ENCODE measurements at regions not wholly inside any gene's neighbourhood (a gene's known extent, or its start where the extent isn't known, plus 50 kb on each side); places are given as distances from the start of the nearest gene placed in this dataset.

DNA sequence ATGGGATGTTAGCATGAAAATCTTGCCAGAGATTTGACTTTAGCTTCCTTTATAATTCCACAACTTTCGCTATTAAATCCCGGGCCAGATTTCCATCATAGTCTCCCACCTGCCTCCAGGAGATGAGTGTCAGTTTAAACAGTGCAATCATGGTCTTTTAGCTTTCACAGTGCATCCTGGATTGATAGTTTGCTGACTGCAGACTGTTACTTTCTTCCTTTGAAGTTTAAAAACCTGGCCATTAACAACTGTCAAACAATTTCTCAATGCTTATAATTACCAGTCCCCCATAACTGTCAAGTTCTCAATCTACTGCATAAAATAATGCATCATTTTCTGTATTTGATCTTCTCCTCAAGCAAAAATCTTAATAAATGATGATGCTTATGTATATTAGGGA lies 108.4 kb upstream of the FSTL5 start (continued):
- TF ChIP-seq, protein P1, sequence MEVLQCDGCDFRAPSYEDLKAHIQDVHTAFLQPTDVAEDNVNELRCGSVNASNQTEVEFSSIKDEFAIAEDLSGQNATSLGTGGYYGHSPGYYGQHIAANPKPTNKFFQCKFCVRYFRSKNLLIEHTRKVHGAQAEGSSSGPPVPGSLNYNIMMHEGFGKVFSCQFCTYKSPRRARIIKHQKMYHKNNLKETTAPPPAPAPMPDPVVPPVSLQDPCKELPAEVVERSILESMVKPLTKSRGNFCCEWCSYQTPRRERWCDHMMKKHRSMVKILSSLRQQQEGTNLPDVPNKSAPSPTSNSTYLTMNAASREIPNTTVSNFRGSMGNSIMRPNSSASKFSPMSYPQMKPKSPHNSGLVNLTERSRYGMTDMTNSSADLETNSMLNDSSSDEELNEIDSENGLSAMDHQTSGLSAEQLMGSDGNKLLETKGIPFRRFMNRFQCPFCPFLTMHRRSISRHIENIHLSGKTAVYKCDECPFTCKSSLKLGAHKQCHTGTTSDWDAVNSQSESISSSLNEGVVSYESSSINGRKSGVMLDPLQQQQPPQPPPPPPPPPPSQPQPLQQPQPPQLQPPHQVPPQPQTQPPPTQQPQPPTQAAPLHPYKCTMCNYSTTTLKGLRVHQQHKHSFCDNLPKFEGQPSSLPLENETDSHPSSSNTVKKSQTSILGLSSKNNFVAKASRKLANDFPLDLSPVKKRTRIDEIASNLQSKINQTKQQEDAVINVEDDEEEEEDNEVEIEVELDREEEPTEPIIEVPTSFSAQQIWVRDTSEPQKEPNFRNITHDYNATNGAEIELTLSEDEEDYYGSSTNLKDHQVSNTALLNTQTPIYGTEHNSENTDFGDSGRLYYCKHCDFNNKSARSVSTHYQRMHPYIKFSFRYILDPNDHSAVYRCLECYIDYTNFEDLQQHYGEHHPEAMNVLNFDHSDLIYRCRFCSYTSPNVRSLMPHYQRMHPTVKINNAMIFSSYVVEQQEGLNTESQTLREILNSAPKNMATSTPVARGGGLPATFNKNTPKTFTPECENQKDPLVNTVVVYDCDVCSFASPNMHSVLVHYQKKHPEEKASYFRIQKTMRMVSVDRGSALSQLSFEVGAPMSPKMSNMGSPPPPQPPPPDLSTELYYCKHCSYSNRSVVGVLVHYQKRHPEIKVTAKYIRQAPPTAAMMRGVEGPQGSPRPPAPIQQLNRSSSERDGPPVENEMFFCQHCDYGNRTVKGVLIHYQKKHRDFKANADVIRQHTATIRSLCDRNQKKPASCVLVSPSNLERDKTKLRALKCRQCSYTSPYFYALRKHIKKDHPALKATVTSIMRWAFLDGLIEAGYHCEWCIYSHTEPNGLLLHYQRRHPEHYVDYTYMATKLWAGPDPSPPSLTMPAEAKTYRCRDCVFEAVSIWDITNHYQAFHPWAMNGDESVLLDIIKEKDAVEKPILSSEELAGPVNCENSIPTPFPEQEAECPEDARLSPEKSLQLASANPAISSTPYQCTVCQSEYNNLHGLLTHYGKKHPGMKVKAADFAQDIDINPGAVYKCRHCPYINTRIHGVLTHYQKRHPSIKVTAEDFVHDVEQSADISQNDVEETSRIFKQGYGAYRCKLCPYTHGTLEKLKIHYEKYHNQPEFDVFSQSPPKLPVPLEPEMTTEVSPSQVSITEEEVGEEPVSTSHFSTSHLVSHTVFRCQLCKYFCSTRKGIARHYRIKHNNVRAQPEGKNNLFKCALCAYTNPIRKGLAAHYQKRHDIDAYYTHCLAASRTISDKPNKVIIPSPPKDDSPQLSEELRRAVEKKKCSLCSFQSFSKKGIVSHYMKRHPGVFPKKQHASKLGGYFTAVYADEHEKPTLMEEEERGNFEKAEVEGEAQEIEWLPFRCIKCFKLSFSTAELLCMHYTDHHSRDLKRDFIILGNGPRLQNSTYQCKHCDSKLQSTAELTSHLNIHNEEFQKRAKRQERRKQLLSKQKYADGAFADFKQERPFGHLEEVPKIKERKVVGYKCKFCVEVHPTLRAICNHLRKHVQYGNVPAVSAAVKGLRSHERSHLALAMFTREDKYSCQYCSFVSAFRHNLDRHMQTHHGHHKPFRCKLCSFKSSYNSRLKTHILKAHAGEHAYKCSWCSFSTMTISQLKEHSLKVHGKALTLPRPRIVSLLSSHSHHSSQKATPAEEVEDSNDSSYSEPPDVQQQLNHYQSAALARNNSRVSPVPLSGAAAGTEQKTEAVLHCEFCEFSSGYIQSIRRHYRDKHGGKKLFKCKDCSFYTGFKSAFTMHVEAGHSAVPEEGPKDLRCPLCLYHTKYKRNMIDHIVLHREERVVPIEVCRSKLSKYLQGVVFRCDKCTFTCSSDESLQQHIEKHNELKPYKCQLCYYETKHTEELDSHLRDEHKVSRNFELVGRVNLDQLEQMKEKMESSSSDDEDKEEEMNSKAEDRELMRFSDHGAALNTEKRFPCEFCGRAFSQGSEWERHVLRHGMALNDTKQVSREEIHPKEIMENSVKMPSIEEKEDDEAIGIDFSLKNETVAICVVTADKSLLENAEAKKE (CRISPR knock-in tag; IDR thresholded peaks at IDR 0.05), result no peak
- no peak for TF ChIP-seq ZNF114 (CRISPR knock-in tag; IDR thresholded peaks at IDR 0.05)
- TF ChIP-seq STAT1 (IDR thresholded peaks at IDR 0.05; ENCODE audit: unreplicated experiment), result no peak
- TF ChIP-seq, protein P2, sequence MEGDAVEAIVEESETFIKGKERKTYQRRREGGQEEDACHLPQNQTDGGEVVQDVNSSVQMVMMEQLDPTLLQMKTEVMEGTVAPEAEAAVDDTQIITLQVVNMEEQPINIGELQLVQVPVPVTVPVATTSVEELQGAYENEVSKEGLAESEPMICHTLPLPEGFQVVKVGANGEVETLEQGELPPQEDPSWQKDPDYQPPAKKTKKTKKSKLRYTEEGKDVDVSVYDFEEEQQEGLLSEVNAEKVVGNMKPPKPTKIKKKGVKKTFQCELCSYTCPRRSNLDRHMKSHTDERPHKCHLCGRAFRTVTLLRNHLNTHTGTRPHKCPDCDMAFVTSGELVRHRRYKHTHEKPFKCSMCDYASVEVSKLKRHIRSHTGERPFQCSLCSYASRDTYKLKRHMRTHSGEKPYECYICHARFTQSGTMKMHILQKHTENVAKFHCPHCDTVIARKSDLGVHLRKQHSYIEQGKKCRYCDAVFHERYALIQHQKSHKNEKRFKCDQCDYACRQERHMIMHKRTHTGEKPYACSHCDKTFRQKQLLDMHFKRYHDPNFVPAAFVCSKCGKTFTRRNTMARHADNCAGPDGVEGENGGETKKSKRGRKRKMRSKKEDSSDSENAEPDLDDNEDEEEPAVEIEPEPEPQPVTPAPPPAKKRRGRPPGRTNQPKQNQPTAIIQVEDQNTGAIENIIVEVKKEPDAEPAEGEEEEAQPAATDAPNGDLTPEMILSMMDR (conservative IDR thresholded peaks at IDR 0.05; ENCODE audit: low read depth in 2 of 2), result no peak
- no peak for TF ChIP-seq EZH2phosphoT487 (IDR thresholded peaks at IDR 0.05; ENCODE audit: unreplicated experiment)
- TF ChIP-seq ETS1 (IDR thresholded peaks at IDR 0.05), result no peak
- TF ChIP-seq JUNB (IDR thresholded peaks at IDR 0.05; ENCODE audit: unreplicated experiment), result no peak
- TF ChIP-seq CREB1 (CRISPR knock-in tag; IDR thresholded peaks at IDR 0.05; ENCODE audit: low read depth), result no peak
